ENCODE measurements at regions not wholly inside any gene's neighbourhood (a gene's known extent, or its start where the extent isn't known, plus 50 kb on each side); places are given as distances from the start of the nearest gene placed in this dataset.
"Not testable (repeated sequence)": the region's sequence is repeated elsewhere in the genome, so short reads cannot be mapped to it uniquely, and the experiment has no call there.

DNA sequence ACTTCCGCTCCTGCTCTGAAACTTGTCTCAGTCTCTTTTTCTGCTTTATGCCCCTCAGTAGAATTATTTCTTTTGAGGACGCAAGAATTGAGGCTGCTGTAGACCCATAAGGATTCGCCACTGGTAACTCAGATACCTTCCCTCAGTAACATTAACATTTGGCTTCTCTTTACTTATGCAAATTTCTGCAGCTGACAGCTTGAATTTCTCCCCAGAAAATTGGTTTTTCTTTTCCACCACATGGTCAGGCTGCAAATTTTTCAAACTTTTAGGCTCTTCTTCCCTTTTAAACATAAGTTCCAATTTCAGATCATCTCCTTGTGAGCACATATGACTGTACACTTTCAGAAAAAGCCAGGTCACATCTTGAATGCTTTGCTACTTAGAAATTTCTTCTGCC lies 839.3 kb upstream of the GRIA3 start:
- DNase-seq (ENCODE audit: low read depth in 2 of 2): no peak

DNA sequence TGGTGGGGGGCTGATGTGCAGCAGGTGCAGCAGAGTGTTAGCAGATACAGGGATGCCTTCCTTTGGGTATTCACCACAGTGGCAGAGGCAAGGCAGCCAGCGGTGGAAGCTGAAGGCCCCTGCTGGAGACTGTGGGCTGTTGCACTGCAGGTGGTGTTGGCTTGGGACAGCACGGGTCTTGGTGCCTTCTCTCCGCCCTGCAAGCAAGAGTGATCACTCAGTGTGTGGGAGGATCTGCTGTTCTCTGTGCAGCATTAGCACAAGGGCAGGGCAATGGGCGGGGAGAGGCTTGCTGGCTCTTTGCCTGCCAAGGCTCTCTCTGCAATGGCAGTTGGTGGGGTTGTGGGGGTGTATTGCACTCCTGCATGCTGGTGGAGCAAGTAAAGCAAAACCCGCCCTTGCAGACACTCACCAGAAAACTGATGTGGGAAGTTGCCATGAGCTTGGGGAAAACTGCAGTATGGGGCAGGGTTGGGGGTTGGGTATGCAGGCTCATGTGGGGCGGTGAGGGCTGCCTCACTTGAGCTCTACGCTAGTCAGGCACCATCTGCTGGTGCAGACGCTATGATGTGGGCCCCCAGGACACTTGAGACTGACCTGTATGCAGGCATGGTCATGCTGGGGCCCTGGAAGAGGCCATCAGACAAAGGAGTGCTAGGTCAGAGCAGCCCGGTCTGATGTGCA lies 820.8 kb upstream of the GRIA3 start:
- no peak for DNase-seq (ENCODE audit: low read depth in 2 of 2)

DNA sequence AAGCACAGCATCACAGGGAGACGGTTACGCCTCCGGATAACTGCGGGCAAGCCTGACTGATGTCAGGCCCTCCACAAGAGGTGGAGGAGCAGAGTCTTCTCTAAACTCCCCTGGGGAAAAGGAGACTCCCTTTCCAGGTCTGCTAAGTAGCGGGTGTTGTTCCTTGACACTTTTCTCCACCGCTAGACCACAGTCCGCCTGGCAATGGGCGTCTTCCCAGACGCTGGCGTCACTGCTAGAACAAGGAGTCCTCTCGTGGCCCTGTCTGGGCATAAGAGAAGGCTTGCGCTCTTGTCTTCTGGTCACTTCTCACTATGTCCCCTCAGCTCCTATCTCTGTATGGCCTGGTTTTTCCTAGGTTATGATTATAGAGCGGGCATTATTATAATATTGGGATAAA lies 808.5 kb upstream of the GRIA3 start:
- DNase-seq (ENCODE audit: low read depth in 2 of 2): not testable (repeated sequence)

DNA sequence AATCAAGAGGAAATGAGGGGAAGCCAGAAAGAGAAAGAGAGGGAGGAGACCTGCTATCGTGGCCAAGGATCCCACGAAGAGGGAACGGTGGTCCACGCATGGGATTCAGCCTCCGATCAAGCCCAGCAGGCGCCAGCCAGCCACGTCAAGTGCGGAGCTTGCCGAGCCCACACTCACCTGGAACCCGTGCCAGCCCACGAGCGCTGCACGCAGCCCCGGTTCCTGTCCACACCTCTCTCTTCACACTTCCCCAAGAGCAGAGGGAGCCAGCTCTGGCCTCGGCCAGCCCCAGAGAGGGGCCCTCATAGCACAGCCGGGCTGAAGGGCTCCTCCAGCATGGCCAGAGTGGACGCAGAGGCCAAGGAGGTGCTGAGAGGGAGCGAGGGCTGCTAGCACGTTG lies 795.1 kb upstream of the GRIA3 start:
- no peak for DNase-seq (ENCODE audit: low read depth in 2 of 2)

DNA sequence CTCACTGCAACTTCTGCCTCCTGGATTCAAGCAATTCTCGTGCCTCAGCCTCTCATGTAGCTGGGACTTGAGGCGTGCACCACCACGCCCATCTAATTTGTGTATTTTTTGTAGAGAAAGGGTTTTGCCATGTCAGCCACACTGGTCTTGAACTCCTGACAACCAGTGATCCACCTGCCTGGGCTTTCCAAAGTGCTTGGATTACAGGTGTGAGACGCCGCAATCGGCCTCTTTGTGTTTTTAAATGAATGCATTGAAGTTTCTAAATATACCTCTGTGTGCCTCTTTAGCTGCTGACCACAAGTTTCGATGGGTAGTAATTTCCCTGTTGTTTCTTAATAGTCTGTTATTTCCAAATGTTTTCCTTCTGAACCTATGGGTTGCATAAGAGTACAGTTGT lies 765.3 kb upstream of the GRIA3 start:
- DNase-seq (ENCODE audit: low read depth in 2 of 2): no peak

DNA sequence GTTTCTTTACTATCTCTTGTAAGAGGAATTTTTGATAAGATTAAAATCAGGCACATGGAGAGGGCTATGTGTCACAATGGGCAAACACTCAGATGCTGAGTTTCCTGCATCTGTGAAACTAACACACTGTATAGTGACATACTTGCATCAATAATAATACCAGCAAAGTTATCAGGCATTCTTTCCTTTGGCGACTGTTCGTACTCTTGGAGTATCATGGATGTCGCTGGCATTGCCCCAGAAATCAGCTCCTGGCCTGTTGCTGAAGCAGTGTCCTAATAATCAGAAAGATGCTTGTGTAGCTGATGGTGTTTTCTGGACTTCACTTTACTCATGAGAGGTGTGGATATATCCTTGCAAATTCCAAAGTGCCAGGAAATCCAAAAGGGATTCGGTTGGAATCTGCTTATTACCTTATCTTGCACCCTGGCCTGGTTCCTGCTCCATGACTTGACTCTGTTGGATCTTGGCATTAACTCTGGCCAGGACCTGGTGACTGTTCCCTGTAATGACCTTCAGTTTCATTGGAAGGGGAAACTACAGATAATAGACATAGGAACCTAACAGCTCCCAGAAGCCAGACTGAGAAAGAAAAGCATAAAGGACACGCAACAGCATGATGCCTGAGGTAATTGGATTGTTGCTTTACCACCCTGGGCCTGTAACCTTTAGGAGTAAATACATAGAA lies 762.5 kb upstream of the GRIA3 start:
- no peak for DNase-seq (ENCODE audit: low read depth in 2 of 2)

DNA sequence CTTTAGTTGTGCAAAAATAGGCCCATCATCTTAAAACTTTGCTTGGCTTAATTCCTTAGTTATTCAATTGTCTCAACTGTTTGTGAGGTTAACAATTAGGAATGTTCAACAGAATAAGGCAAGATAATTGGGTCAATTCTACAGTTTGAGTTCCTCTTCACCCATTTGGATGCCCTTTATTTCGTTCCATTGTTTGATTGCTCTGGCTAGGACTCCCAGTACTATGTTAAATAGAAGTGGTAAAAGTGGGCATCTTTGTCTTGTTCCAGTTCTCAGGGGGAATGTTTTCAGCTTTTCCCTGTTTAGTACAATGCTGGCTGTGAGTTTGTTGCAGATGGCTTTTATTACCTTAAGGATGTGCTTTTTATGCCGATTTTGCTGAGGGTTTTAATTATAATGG lies 761.5 kb upstream of the GRIA3 start:
- DNase-seq (ENCODE audit: low read depth in 2 of 2): no peak

DNA sequence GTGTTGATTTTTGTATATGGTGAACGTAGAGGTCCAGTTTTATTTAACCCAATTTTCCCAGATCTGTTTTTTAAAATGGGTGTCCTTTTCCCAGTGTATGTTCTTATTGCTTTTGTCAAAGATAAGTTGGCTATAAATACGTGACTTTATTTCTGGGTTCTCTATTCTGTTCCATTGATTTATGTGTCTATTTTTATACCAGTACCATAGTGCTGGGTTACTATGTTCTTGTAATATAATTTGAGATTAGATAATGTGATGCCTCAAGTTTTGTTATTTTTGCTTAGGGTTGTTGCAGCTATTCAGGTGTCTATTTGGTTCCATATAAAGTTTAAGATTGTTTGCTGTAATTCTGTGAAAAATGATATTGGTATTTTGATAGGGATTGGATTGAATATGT lies 749.1 kb upstream of the GRIA3 start:
- DNase-seq (ENCODE audit: low read depth in 2 of 2): no peak

DNA sequence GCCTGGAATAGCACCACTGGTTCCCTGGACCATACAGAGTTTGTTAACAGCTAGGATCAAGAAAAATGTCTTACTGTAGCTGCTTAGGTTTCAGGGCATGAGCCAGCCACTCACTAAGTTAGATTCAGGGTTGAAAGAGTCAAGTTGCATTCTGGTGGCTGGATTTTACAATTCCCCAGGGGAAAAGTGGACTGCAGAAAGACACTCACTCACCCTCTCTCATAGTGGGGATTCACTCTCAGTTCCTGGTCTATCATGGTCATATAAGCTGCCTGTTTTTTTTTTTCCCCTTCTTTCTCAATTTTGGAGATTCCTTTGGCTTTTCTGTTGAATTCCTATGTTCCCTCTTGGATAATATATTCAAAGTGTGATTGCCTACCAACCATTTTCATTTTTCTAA lies 744.2 kb upstream of the GRIA3 start:
- no peak for DNase-seq (ENCODE audit: low read depth in 2 of 2)

DNA sequence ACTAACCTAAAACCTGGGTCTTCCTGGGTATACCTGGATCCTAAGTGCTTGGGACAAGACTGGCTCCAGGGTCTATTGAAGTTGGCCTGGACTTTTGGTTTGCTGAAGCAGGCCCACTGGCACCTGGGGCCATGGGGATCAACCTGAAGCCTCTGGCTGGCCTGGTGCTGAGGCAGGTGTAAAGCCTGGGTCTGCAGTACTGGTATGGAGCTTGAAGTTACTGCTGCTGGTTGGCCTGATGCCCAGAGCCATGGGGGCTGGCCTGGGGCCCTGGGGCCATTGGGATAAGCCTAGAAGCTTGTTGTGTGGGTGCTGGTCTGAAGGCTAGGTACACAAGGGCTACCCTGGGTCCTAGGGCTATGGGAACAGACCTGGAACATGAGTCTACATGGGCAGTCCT lies 743.2 kb upstream of the GRIA3 start:
- no peak for DNase-seq (ENCODE audit: low read depth in 2 of 2)

DNA sequence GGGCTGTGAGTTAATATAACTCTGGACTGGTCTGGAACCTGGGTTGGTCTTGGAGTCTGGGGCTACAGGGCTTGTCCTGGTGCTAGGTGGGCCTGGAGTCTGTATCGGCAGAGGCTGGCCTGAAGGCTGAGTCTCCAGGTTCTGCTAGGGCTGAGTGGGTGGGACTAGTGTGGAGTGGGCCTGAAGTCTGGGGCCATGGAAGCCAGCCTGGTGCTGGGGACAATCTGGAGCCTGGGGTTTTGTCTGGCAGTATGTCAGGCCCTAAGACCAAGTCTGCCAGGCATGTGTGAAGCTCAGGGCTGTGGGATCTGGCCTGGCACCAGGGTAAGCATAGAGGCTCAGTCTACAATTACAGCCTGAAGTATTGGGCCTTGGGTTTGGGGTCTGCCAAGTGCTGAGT lies 742.6 kb upstream of the GRIA3 start:
- no peak for DNase-seq (ENCODE audit: low read depth in 2 of 2)

DNA sequence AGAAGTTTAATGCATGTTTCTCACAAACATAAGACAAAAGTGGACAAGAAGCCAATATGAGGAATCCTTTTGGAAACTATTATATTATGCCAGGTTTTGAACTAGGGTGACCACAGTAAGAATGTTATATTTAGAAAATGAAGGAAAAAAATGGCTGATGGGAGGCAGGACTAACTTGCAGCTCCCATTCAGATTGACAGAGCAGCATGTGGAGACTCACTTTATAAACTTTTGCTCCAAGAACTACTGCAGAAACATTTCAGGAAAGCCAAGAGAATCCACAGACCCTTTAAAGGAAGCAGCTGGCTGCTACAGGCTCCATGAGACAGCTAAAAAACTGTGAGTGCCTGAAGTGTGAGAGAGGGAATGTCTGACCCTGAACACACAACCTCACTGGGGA lies 738.6 kb upstream of the GRIA3 start:
- no peak for DNase-seq (ENCODE audit: low read depth in 2 of 2)

DNA sequence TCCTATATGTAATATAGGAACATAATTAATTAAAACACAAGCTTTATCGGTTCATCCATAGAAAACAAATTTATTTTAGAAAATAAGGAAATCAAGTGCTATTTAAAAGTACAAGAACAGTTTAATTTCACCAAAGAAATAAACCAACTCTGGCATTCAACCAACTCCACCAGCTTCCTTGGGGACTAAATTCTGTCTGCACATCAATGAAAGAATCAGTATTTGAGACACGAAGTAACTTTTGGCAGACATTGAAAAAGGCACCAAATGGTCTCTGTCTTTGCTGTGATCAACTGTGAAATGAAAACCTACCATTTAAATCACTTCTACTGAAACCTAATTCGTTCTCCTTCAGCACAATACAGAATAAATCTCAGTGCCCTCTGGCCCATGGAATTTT lies 719.7 kb upstream of the GRIA3 start:
- DNase-seq (ENCODE audit: low read depth in 2 of 2): no peak

DNA sequence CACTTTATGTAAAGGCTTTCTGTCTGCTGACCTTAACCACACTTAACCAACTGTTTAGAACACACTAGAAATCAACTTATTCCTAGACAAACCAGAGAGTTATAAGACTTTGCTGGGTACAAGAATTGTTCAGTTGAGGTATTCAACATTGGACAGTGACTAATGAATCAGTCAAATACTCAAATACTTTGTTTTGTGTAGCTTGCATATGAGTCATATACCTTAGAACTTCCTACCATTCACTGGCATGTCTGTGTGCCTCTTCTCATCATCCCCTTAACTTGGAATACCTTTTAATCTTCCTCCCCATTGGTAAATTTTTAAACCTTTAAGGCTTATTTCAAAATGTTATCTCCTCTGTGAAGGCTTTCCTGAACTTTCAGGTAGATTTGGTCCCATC lies 708.8 kb upstream of the GRIA3 start:
- DNase-seq (ENCODE audit: low read depth in 2 of 2): no peak

DNA sequence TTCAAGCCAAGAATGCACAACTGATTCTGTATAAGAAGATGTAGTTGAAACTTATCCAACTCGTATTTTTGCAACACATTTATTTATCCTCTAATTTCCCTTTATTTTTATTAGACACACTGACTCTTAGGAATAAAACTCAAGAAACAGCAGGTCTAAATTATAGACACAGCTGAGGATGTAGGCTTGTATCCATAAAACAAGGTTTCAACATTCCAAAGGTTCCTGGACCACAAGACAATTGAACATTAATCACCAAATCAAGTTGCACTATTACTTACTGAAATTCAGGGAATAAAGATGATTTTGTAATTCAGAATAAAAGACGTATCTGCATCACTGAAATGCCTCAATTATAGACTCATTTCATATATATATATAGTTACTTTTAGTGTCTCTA lies 683.5 kb upstream of the GRIA3 start:
- no peak for DNase-seq (ENCODE audit: low read depth in 2 of 2)

DNA sequence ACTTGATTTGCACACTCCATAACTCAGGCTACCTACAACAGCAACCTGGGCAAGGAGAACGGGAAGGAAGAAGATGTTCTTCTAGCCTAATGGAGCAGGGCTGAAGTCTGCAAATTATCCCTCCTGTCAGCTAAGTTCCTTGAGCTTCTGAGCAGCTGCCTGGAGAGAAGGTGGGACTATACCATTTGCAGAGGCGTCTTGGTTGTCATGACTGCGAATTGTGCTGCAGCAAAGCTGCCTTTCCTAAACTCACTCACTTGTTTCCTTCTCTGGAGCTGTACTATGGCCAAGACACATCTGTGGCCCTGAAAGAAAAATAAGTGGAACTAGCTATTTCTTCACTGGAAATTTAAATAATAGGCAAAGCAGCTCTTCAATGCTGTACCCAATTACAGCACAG lies 682.4 kb upstream of the GRIA3 start:
- DNase-seq (ENCODE audit: low read depth in 2 of 2): no peak

DNA sequence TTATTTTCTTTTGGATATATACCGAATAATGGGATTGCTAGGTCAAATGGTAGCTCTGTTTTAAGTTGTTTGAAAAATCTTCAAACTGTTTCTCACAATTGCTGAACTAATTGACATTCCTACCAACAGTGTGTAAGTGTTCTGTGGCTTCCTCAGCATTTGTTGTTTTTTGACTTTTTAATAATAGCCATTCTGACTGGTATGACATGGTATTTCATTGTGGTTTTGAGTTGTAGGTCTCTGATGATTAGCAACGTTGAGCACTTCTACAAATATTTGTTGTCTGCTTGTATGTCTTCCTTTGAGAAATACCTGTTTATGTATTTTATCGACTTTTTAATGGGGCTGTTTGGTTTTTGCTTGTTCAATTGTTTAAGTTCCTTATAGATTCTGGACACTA lies 680.1 kb upstream of the GRIA3 start:
- DNase-seq (ENCODE audit: low read depth in 2 of 2): no peak

DNA sequence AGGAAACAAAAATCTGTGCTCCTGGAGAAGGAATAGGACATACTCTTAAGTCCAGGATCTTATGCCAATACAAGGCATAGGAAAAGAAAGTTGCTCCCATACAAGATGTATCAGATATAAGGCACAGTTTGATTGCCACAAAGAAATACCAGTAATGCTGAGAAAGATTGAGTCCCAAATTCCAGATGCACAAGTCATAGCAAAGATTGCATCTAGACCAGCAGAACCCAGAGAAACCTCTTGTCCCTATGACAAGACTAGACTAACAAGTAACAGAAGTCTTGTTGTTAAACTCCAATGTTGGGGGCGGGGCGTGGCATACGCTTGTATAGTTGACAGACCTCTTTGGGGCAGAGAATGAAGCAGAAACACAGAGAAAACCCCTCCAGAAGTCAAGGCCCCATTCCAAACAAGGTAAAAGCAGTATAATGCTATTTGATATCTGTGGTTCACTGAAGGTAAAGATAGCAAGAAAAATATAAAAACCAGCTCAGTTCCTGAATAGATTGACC lies 671.5 kb upstream of the GRIA3 start:
- no peak for DNase-seq (ENCODE audit: low read depth in 2 of 2)

DNA sequence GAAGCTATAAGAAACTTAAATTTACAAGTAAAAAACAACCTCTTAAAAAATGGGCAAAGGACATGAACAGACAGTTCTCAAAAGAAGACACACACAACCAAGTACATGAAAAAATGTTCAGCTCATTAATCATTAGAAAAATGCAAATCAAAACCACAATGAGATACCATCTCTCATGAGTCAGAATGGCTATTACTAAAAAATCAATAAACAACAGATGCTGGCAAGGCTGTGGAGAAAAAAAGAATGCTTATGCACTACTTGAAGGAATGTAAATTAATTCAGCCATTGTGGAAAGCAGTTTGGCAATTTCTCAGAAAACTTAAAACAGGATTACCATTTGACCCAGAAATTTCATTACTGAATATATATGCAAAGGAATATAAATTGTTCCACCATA lies 666.3 kb upstream of the GRIA3 start:
- DNase-seq (ENCODE audit: low read depth in 2 of 2): no peak

DNA sequence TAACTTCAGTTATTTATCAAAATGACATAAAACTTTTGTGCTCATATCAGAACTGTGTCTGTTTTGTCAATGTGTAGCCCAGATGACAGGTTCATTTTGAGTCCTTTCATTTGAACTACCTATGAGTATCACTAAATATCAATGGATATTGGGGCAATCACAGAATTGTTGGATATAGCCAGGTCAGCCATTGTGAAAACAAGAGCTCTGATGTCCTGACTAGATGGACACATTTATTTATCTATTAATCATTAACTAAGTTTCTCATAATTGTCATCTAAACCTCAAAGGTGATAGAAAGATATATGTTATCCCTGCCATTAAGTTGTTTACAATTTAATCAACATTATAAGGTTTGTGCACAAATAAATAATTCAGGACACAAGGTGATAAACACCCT lies 638.3 kb upstream of the GRIA3 start:
- DNase-seq (ENCODE audit: low read depth in 2 of 2): no peak

DNA sequence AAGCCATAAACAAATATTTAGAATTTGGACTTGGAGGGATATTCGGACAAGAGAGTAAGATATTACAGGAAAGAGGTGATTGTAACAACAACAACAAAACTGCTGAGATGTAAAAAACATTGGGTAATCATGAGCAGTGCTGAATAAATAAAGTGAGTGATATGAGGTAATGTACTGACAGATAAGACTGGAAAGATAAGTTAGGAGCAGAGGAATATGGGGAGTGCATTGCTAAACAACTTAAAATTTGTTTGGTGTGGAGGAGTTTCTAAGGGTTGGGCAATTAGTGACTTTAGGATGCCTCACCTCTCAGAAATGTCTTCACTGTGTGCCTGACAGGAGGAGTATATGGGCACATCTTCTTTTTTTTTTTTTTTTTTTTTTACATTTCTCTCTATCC lies 637.8 kb upstream of the GRIA3 start:
- no peak for DNase-seq (ENCODE audit: low read depth in 2 of 2)

DNA sequence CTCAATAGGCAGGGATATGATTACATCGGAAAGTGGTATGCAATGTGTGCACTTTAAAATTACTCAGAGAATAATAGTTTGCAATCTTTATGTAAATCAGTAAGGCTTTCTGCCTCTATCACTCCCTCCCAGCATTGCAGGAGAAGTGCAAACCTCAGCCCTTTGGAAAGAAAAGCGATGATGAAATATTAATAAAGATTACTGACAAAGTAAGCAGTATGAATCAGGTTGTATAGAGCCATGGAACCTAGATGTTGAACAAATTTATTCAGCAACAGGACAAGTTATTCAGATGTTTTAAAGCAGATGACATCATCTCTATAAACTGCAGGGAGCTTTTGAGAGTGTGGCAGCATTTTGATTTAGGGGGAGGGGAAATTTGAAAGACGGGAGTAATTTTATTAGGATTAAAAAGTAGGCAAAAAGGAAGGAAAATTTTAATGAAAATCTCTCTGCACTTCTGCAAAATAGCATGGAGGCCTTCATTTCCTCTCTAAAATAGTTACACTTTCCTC lies 631.7 kb upstream of the GRIA3 start:
- no peak for DNase-seq (ENCODE audit: low read depth in 2 of 2)

DNA sequence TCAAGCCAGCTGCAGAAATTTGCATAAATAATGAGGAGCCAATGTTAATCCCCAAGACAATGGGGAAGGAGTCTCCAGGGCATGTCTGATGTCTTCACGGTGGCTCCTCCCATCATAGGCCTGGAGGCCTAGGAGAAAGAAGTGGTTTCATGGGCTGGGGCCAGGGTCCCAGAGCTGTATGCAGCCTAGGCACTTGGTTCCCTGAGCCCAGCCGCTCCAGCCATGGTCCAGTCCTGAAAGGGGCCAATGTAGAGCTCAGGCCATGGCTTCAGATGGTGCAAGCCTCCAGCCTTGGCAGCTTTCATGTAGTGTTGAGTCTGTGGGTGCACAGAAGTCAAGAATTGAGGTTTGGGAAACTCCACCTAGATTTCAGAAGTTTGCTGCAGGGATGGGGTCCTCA lies 628.2 kb upstream of the GRIA3 start:
- DNase-seq (ENCODE audit: low read depth in 2 of 2): no peak

DNA sequence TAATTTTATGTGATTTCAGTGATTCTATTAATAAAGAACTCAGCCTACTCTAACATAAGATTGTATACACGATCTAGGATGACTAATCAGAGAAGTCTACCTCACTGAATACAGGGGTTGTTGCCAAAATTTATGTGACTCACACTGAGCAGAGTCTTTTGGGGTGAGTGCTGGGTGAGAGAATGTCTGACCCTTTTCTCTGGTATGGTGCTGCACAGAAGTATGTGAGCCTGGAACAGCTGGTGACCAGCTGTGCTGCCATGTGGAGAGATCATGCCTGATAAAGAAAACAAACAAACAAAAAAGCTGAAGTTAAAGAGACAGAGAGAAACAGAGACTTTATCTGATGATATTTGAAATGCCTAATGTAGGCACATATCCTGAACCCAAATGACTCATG lies 618.1 kb upstream of the GRIA3 start:
- no peak for DNase-seq (ENCODE audit: low read depth in 2 of 2)

Data from stimulated activated CD4-positive, alpha-beta T cell treated with anti-CD3 and anti-CD28 coated beads, Interleukin-1b, Interleukin-23, amount 100 ng/mL, for 4 hours (primary cell).